ENCODE measurements at regions not wholly inside any gene's neighbourhood (a gene's known extent, or its start where the extent isn't known, plus 50 kb on each side); places are given as distances from the start of the nearest gene placed in this dataset.

DNA sequence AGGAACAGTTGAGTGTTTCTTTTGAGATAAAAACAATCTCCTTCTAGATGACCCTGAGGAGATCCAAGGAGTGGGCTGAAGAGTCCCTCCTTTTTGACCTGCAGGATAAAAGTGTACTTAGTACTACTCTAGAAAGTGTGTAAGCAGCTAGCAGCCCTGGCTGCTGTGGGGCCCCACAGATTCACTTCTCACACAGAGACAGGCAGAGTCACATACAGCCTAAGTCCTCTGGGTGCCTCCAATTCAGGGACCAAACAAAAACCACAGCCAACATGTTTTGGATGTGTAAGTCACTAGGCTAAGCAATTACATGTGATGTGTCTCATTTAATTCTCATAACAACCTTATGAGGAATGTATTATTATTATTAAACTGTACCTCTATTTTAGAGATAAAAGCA, 97.1 kb downstream of the TMEM100 start:
- no peaks in the 10 kb centered on the region for H3K79me2 ChIP-seq (ENCODE audit: low read depth)
- CTCF ChIA-PET: no interaction called here
- no peaks in the 10 kb centered on the region for H3K9me2 ChIP-seq (ENCODE audit: insufficient read depth)
- H3K27ac ChIP-seq: no peak overlapping the region
- no TSS peak for BruUV-seq (replicated peaks)
- no peak for DNase-seq
- H3K27me3 ChIP-seq (ENCODE audit: insufficient read depth, low read depth): peaks cover 48% of the 10 kb centered on the region
- H3K9me3 ChIP-seq (ENCODE audit: insufficient read depth, low read depth): no peaks in the 10 kb centered on the region
- POLR2A ChIA-PET (ENCODE audit: unreplicated experiment): no interaction called here
- H3K4me2 ChIP-seq: no peak overlapping the region
- no peaks in the 10 kb centered on the region for H4K20me1 ChIP-seq (ENCODE audit: insufficient read depth)
- intact Hi-C loops (cut with micrococcal nuclease; ENCODE audit: unreplicated experiment): no loop called here
- TF ChIP-seq, protein P1, sequence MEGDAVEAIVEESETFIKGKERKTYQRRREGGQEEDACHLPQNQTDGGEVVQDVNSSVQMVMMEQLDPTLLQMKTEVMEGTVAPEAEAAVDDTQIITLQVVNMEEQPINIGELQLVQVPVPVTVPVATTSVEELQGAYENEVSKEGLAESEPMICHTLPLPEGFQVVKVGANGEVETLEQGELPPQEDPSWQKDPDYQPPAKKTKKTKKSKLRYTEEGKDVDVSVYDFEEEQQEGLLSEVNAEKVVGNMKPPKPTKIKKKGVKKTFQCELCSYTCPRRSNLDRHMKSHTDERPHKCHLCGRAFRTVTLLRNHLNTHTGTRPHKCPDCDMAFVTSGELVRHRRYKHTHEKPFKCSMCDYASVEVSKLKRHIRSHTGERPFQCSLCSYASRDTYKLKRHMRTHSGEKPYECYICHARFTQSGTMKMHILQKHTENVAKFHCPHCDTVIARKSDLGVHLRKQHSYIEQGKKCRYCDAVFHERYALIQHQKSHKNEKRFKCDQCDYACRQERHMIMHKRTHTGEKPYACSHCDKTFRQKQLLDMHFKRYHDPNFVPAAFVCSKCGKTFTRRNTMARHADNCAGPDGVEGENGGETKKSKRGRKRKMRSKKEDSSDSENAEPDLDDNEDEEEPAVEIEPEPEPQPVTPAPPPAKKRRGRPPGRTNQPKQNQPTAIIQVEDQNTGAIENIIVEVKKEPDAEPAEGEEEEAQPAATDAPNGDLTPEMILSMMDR (conservative IDR thresholded peaks at IDR 0.05): no peak
- TF ChIP-seq EZH2 (IDR thresholded peaks at IDR 0.05; ENCODE audit: low read depth): no peak
- H3F3A ChIP-seq (ENCODE audit: insufficient read depth, low read depth): no peaks in the 10 kb centered on the region
- H3K4me1 ChIP-seq (replicated peaks; ENCODE audit: insufficient read depth): no peaks in the 10 kb centered on the region
- H3K36me3 ChIP-seq (ENCODE audit: low read depth): no peaks in the 10 kb centered on the region
- H2AFZ ChIP-seq: no peak overlapping the region
- no peak overlapping the region for H3K4me3 ChIP-seq

DNA sequence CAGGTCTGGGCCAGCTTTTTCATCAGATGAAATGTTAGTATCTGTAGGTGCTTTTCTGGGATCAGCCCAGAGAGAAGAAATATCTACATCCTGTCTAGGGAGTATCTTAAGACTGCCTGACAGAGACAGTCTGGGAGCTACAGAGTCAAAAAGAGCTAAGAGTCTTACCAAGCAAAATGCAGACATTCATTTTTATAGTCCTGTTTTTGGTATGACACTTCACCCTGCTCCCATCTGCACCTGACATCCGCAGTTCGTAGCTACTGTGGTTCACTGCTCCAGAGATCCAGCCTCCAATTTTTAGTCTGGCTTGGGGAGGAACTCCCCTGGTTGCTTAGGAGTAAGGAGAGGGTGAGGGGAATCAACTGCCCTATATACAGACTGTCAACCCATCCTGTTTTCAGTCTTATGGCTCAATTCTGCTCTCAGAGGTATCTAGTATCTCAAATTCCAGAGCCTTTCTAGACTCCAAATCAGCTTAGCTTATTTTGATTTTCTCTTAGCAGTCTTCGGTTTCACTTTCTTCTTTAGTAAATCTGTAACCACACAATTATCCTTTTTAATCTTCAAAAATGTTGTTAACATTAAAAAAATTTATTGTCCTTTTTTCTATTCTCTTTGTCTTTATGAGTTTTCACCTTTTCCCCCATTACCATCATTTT, 97.8 kb downstream of the TMEM100 start:
- Histone ChIP-seq H3K4me2 (no peak overlapping the region), H3K27me3 (ENCODE audit: insufficient read depth, low read depth) (peaks cover 44% of the 10 kb centered on the region), H4K20me1 (ENCODE audit: insufficient read depth) (no peaks in the 10 kb centered on the region), H3K9me3 (ENCODE audit: insufficient read depth, low read depth) (no peaks in the 10 kb centered on the region), H3K27ac (no peak overlapping the region), H3K36me3 (ENCODE audit: low read depth) (no peaks in the 10 kb centered on the region), H2AFZ (no peak overlapping the region), H3F3A (ENCODE audit: insufficient read depth, low read depth) (no peaks in the 10 kb centered on the region), H3K4me3 (no peak overlapping the region), H3K4me1 (replicated peaks; ENCODE audit: insufficient read depth) (no peaks in the 10 kb centered on the region), H3K79me2 (ENCODE audit: low read depth) (no peaks in the 10 kb centered on the region), H3K9me2 (ENCODE audit: insufficient read depth) (no peaks in the 10 kb centered on the region)
- no peak for TF ChIP-seq EZH2 (IDR thresholded peaks at IDR 0.05; ENCODE audit: low read depth)
- TF ChIP-seq, protein P1 (conservative IDR thresholded peaks at IDR 0.05): no peak
- DNase-seq: no peak
- BruUV-seq (replicated peaks): no TSS peak
- POLR2A ChIA-PET (ENCODE audit: unreplicated experiment): no interaction called here
- intact Hi-C loops (cut with micrococcal nuclease; ENCODE audit: unreplicated experiment): no loop called here
- CTCF ChIA-PET: no interaction called here

DNA sequence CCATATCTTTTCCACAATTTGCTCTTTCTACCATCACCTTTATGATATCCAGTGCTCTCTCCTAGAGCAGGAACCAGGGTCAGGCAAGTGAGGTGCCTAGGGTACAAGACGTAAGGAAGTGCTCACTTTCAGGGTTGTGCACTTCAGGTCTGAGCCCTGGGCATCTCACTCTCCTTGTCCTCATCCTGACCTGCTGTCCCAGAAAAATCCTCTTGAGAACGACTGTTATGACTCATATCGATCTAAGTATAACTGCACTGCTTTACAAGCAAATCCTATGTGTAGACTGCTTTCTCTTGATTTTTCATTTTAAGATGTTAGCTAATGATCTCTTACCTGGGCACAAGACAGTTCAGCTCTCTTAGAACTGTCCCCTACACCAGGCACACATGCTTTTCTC, 100.1 kb downstream of the TMEM100 start:
- TF ChIP-seq, protein P1 (conservative IDR thresholded peaks at IDR 0.05): no peak
- H3K27me3 ChIP-seq (ENCODE audit: insufficient read depth, low read depth): peaks cover 49% of the 10 kb centered on the region
- H2AFZ ChIP-seq: no peak overlapping the region
- POLR2A ChIA-PET (ENCODE audit: unreplicated experiment): no interaction called here
- H3K9me3 ChIP-seq (ENCODE audit: insufficient read depth, low read depth): no peaks in the 10 kb centered on the region
- H3K9me2 ChIP-seq (ENCODE audit: insufficient read depth): no peaks in the 10 kb centered on the region
- CTCF ChIA-PET: no interaction called here
- H3K4me1 ChIP-seq (replicated peaks; ENCODE audit: insufficient read depth): no peaks in the 10 kb centered on the region
- H3K79me2 ChIP-seq (ENCODE audit: low read depth): no peaks in the 10 kb centered on the region
- H4K20me1 ChIP-seq (ENCODE audit: insufficient read depth): no peaks in the 10 kb centered on the region
- H3K4me3 ChIP-seq: no peak overlapping the region
- no peak for DNase-seq
- no peak overlapping the region for H3K27ac ChIP-seq
- intact Hi-C loops (cut with micrococcal nuclease; ENCODE audit: unreplicated experiment): no loop called here
- H3K4me2 ChIP-seq: no peak overlapping the region
- H3F3A ChIP-seq (ENCODE audit: insufficient read depth, low read depth): no peaks in the 10 kb centered on the region
- no peaks in the 10 kb centered on the region for H3K36me3 ChIP-seq (ENCODE audit: low read depth)
- BruUV-seq (replicated peaks): no TSS peak
